NCI-H1436 treated with DMSO at 0.1 percent for 48 hours (cell line): ENCODE measurements at regions not wholly inside any gene's neighbourhood (a gene's known extent, or its start where the extent isn't known, plus 50 kb on each side); places are given as distances from the start of the nearest gene placed in this dataset.

Experiments
- DNase-seq: peaks from one replicate; lab custom pipeline; 2025; lab: John Stamatoyannopoulos, UW

GRCh38 chr4:137631605-137632004, 99.3 kb upstream of the PCDH18 start:
- DNase-seq: no peak

GRCh38 chr4:137630252-137630651, 98.0 kb upstream of the PCDH18 start:
- DNase-seq: no peak

GRCh38 chr4:137627739-137628460, 95.6 kb upstream of the PCDH18 start:
- no peak for DNase-seq

GRCh38 chr4:137626942-137627738, 94.8 kb upstream of the PCDH18 start:
- no peak for DNase-seq

- no peak for DNase-seq
Observed at GRCh38 chr4:137623013-137623412, 90.7 kb upstream of the PCDH18 start.

- DNase-seq: peak; percentile 47
Observed at GRCh38 chr4:137621056-137621455, 88.8 kb upstream of the PCDH18 start.

- DNase-seq: peak; percentile 70
Observed at GRCh38 chr4:137614491-137614890, 82.2 kb upstream of the PCDH18 start.

GRCh38 chr4:137611998-137612700, 79.9 kb upstream of the PCDH18 start:
- no peak for DNase-seq

- no peak for DNase-seq
Observed at GRCh38 chr4:137610960-137611359, 78.7 kb upstream of the PCDH18 start.

GRCh38 chr4:137609718-137610430, 77.6 kb upstream of the PCDH18 start:
- no peak for DNase-seq

GRCh38 chr4:137608085-137608484, 75.8 kb upstream of the PCDH18 start:
- DNase-seq: no peak

GRCh38 chr4:137602436-137602835, 70.1 kb upstream of the PCDH18 start:
- DNase-seq: no peak

GRCh38 chr4:137601934-137602333, 69.6 kb upstream of the PCDH18 start:
- no peak for DNase-seq

- DNase-seq: no peak
Observed at GRCh38 chr4:137599734-137600133, 67.4 kb upstream of the PCDH18 start.

GRCh38 chr4:137597752-137598430, 65.6 kb upstream of the PCDH18 start:
- DNase-seq: no peak

- no peak for DNase-seq
Observed at GRCh38 chr4:137587796-137588195, 55.5 kb upstream of the PCDH18 start.

GRCh38 chr4:137583671-137584070, 51.4 kb upstream of the PCDH18 start:
- no peak for DNase-seq
